ENCODE measurements at regions not wholly inside any gene's neighbourhood (a gene's known extent, or its start where the extent isn't known, plus 50 kb on each side); places are given as distances from the start of the nearest gene placed in this dataset.

GRCh38 chr12:53866727-53867126, 71.9 kb upstream of the HOXC13 start:
- ChIA-PET POLR2A (ENCODE audit: partially characterized antibody) (no interaction called here), CTCF (ENCODE audit: partially characterized antibody) (interaction anchor here (1.3 to 2.3 kb wide), 3 partner anchors 13 to 75 kb away, joined by 3 to 7 read pairs (median 4); no protein-coding TSS in a partner anchor)
- Histone ChIP-seq H2BK120ac (replicated peaks; ENCODE audit: low read depth, low read length) (no peak overlapping the region), H3K27ac (ENCODE audit: low read depth, low read length) (no peak overlapping the region), H4K91ac (replicated peaks; ENCODE audit: insufficient read length, low read length) (no peak overlapping the region), H3K14ac (ENCODE audit: insufficient read length) (no peak overlapping the region), H3K4me1 (replicated peaks in 1 of 4; ENCODE audit: control insufficient read depth in 3 of 4, insufficient read depth in 4 of 4, low read length in 3 of 4) (0 out of 7 replicates have a peak, but pooled peaks cover 0 to 1% (median 0%) of the 10 kb centered on the region in 4 experiments), H3K23ac (ENCODE audit: insufficient read length) (no peak overlapping the region), H2AFZ (ENCODE audit: low read length) (no peak overlapping the region), H2BK20ac (ENCODE audit: low read length) (no peak overlapping the region), H3K4me3 (ENCODE audit: extremely low read depth in 1 of 4, insufficient read depth in 2 of 4, low read depth in 3 of 4, low read length in 4 of 4) (no peak overlapping the region), H3K4me2 (ENCODE audit: insufficient read depth in 1 of 2, low read depth in 2 of 2, low read length in 2 of 2) (no peak overlapping the region), H3K56ac (replicated peaks; ENCODE audit: insufficient read length, low read depth, low read length) (no peak overlapping the region), H3K27me3 (replicated peaks in 1 of 4; ENCODE audit: control insufficient read depth in 3 of 4, extremely low read depth in 1 of 4, insufficient read depth in 3 of 4, low read length in 3 of 4) (no peaks in the 10 kb centered on the region; a peak in 1 of 7 replicates), H3K79me1 (ENCODE audit: low read depth, low read length) (no peaks in the 10 kb centered on the region), H2AK5ac (ENCODE audit: low read depth, low read length) (no peak overlapping the region), H3K36me3 (ENCODE audit: control insufficient read depth in 2 of 4, insufficient read depth in 4 of 4, low read length in 3 of 4) (no peaks in the 10 kb centered on the region), H2BK15ac (ENCODE audit: low read length) (no peak overlapping the region), H3K9ac (replicated peaks in 1 of 4; ENCODE audit: extremely low read depth in 1 of 4, low read depth in 3 of 4, low read length in 3 of 4) (no peak overlapping the region), H4K8ac (ENCODE audit: extremely low read depth, insufficient read depth, low read length) (no peak overlapping the region), H3K4ac (replicated peaks; ENCODE audit: insufficient read length, low read depth, low read length) (no peak overlapping the region), H3K23me2 (ENCODE audit: low read depth, low read length) (no peaks in the 10 kb centered on the region), H4K5ac (ENCODE audit: insufficient read length, low read depth, low read length) (no peak overlapping the region), H2BK12ac (ENCODE audit: low read depth, low read length) (no peak overlapping the region), H3K18ac (ENCODE audit: extremely low read depth, low read length) (no peak overlapping the region), H3K9me3 (ENCODE audit: insufficient read depth in 2 of 2, low read depth in 1 of 2, low read length in 1 of 2) (no peaks in the 10 kb centered on the region), H3K79me2 (ENCODE audit: control insufficient read depth in 1 of 2, insufficient read depth in 2 of 2, low read length in 2 of 2) (no peaks in the 10 kb centered on the region), H4K20me1 (replicated peaks in 1 of 2; ENCODE audit: control insufficient read depth in 1 of 2, insufficient read depth in 2 of 2, low read length in 2 of 2) (no peaks in the 10 kb centered on the region), H2BK5ac (ENCODE audit: low read depth, low read length) (no peak overlapping the region)
- WGBS, 2 experiments (ENCODE audit: extremely low coverage in 1 of 2, insufficient coverage in 1 of 2, insufficient read length in 1 of 2, insufficient replicate concordance in 2 of 2, low coverage in 1 of 2, low lambda C conversion rate in 2 of 2, missing lambda C conversion rate in 1 of 2): 88% methylated on average over 3 of the region's 3 CpGs; no CpG with 5 or more reads in 1 of the 2 experiments
- no peak for TF ChIP-seq ATF2 (IDR thresholded peaks at IDR 0.05; ENCODE audit: low read length)
- no peak for DNase-seq (ENCODE audit: low read depth in 1 of 2, low spot score in 2 of 2)
- FAIRE-seq: no peak

All from H1 (cell line).